ENCODE measurements at regions not wholly inside any gene's neighbourhood (a gene's known extent, or its start where the extent isn't known, plus 50 kb on each side); places are given as distances from the start of the nearest gene placed in this dataset.
"Not testable (repeated sequence)": the region's sequence is repeated elsewhere in the genome, so short reads cannot be mapped to it uniquely, and the experiment has no call there.

GRCh38 chr6:14591998-14592397 lies 474.4 kb downstream of the CD83 start:
- no peak for DNase-seq

GRCh38 chr6:14593286-14593685 lies 475.7 kb downstream of the CD83 start:
- DNase-seq = no peak

- no peak for DNase-seq
Measured at GRCh38 chr6:14595751-14596150, 478.2 kb downstream of the CD83 start.

GRCh38 chr6:14596410-14596809 lies 478.8 kb downstream of the CD83 start:
- DNase-seq = no peak

- DNase-seq = no peak
Measured at GRCh38 chr6:14597090-14597489, 479.5 kb downstream of the CD83 start.

- DNase-seq = no peak
Measured at GRCh38 chr6:14598017-14598864, 480.7 kb downstream of the CD83 start.

GRCh38 chr6:14600306-14600705 lies 482.7 kb downstream of the CD83 start:
- DNase-seq = not testable (repeated sequence)

- DNase-seq = peak in 1 of 56 donors; percentile 5
Measured at GRCh38 chr6:14601490-14601889, 483.9 kb downstream of the CD83 start.

- DNase-seq = no peak
Measured at GRCh38 chr6:14606353-14606752, 488.8 kb downstream of the CD83 start.

GRCh38 chr6:14610141-14610540 lies 492.6 kb downstream of the CD83 start:
- DNase-seq = no peak

- DNase-seq = no peak
Measured at GRCh38 chr6:14612016-14612980, 494.7 kb downstream of the CD83 start.

GRCh38 chr6:14614631-14615030 lies 497.1 kb downstream of the CD83 start:
- DNase-seq = no peak

GRCh38 chr6:14616656-14617055 lies 499.1 kb downstream of the CD83 start:
- peak in 15 of 56 donors; percentile 6 to 55 (median 17) for DNase-seq

- DNase-seq = no peak
Measured at GRCh38 chr6:14618759-14619418, 501.3 kb downstream of the CD83 start.

- DNase-seq = no peak
Measured at GRCh38 chr6:14619419-14619781, 501.8 kb downstream of the CD83 start.

- no peak for DNase-seq
Measured at GRCh38 chr6:14620522-14620921, 502.9 kb downstream of the CD83 start.

- DNase-seq = no peak
Measured at GRCh38 chr6:14621518-14621917, 503.9 kb downstream of the CD83 start.

GRCh38 chr6:14622085-14622484 lies 504.5 kb downstream of the CD83 start:
- no peak for DNase-seq

GRCh38 chr6:14622909-14623505 lies 505.4 kb downstream of the CD83 start:
- no peak for DNase-seq

- DNase-seq = no peak
Measured at GRCh38 chr6:14625173-14625895, 507.8 kb downstream of the CD83 start.

GRCh38 chr6:14626556-14626955 lies 509.0 kb downstream of the CD83 start:
- no peak for DNase-seq

Data from nucleus accumbens (tissue), 56 donors.